ENCODE measurements at regions not wholly inside any gene's neighbourhood (a gene's known extent, or its start where the extent isn't known, plus 50 kb on each side); places are given as distances from the start of the nearest gene placed in this dataset.

DNA sequence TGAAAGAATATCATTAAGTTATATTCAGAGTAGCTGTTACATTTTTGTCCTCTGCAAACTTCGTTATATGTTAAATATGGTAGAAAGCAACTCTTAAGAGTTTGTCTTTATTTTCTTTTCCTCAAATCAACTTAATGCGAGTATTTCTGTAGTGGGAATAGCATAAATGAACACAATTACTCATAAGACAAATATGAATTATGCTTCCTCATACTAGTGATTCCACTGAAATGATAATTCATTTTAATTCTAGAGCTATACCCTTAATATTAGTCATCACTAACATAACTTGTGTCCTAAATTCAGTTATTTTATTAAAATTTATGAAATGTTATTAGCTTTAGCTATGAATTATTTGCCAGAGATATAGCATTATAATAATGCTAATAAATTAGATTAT, 820.6 kb upstream of the KCND2 start:
- no peak overlapping the region for H3K9ac ChIP-seq (ENCODE audit: control insufficient read depth, extremely low read depth, insufficient read depth, low read length)
- no peaks in the 10 kb centered on the region for H3K79me2 ChIP-seq (ENCODE audit: control insufficient read depth, insufficient read depth, low read length)
- no peaks in the 10 kb centered on the region for H3K27me3 ChIP-seq (ENCODE audit: control insufficient read depth, extremely low read depth, insufficient read depth, low read length)
- H3K27ac ChIP-seq (ENCODE audit: control insufficient read depth, insufficient read depth, low read length), result no peak overlapping the region
- no peak overlapping the region for H3K4me2 ChIP-seq (ENCODE audit: control insufficient read depth, extremely low read depth, insufficient read depth, low read depth, low read length)
- dilution Hi-C loops (cut with MboI; ENCODE audit: extremely low pct_ligation_motif_present, low sequenced_read_pairs), result no loop called here
- TF ChIP-seq, protein P1, sequence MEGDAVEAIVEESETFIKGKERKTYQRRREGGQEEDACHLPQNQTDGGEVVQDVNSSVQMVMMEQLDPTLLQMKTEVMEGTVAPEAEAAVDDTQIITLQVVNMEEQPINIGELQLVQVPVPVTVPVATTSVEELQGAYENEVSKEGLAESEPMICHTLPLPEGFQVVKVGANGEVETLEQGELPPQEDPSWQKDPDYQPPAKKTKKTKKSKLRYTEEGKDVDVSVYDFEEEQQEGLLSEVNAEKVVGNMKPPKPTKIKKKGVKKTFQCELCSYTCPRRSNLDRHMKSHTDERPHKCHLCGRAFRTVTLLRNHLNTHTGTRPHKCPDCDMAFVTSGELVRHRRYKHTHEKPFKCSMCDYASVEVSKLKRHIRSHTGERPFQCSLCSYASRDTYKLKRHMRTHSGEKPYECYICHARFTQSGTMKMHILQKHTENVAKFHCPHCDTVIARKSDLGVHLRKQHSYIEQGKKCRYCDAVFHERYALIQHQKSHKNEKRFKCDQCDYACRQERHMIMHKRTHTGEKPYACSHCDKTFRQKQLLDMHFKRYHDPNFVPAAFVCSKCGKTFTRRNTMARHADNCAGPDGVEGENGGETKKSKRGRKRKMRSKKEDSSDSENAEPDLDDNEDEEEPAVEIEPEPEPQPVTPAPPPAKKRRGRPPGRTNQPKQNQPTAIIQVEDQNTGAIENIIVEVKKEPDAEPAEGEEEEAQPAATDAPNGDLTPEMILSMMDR (optimal IDR thresholded peaks at IDR 0.05 in 1 of 3, IDR thresholded peaks at IDR 0.05 in 1 of 3, conservative IDR thresholded peaks at IDR 0.05 in 1 of 3; ENCODE audit: extremely low read depth in 1 of 3, insufficient read depth in 2 of 3, low read length in 3 of 3), result no peak
- TF ChIP-seq EZH2 (IDR thresholded peaks at IDR 0.05; ENCODE audit: low read length), result no peak
- no peak overlapping the region for H2AFZ ChIP-seq (ENCODE audit: control insufficient read depth, low read length)
- H4K20me1 ChIP-seq (ENCODE audit: control insufficient read depth, extremely low read depth, insufficient read depth, low read length), result no peaks in the 10 kb centered on the region
- no peaks in the 10 kb centered on the region for H3K4me1 ChIP-seq (ENCODE audit: control insufficient read depth, extremely low read depth, insufficient read depth, low read length)
- H3K36me3 ChIP-seq (ENCODE audit: control insufficient read depth in 2 of 2, extremely low read depth in 1 of 2, insufficient read depth in 2 of 2, low read length in 2 of 2), result no peaks in the 10 kb centered on the region
- DNase-seq (ENCODE audit: low read depth, low spot score), result no peak
- no peak for FAIRE-seq
- no peak overlapping the region for H3K4me3 ChIP-seq (ENCODE audit: control insufficient read depth in 2 of 3, extremely low read depth in 1 of 3, insufficient read depth in 2 of 3, low read depth in 1 of 3, low read length in 3 of 3)
- H3K9me3 ChIP-seq (ENCODE audit: control insufficient read depth, low read depth, low read length), result no peaks in the 10 kb centered on the region
- H3K9me1 ChIP-seq (ENCODE audit: control insufficient read depth, extremely low read depth, insufficient read depth, low read length), result no peaks in the 10 kb centered on the region

DNA sequence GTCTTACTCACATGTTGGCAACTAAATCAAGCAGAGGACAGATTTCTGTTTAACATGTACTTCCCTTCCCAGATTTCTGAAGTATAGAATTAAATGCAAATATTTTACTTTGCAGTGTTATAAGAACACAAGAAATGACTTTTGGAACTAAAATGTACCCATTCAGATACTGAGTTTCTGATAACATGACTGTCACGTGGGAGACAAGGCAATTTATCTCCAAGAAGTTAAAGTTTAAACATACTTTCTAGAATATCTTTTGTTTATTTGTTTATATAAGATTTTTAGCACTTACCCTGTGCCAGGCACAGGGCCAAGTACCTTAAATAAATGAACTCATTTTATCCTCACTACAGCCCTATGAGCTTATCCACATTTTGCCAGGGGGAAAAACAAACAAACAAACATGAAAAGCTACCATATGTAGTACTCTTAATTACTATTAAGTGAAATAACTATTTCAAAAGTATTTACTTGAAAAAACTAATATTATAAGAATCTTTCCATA, 807.1 kb upstream of the KCND2 start:
- TF ChIP-seq, protein P1 (optimal IDR thresholded peaks at IDR 0.05 in 1 of 3, IDR thresholded peaks at IDR 0.05 in 1 of 3, conservative IDR thresholded peaks at IDR 0.05 in 1 of 3; ENCODE audit: extremely low read depth in 1 of 3, insufficient read depth in 2 of 3, low read length in 3 of 3), result no peak
- Histone ChIP-seq H4K20me1 (ENCODE audit: control insufficient read depth, extremely low read depth, insufficient read depth, low read length) (no peaks in the 10 kb centered on the region), H3K79me2 (ENCODE audit: control insufficient read depth, insufficient read depth, low read length) (no peaks in the 10 kb centered on the region), H3K4me3 (ENCODE audit: control insufficient read depth in 2 of 3, extremely low read depth in 1 of 3, insufficient read depth in 2 of 3, low read depth in 1 of 3, low read length in 3 of 3) (no peak overlapping the region), H3K36me3 (ENCODE audit: control insufficient read depth in 2 of 2, extremely low read depth in 1 of 2, insufficient read depth in 2 of 2, low read length in 2 of 2) (no peaks in the 10 kb centered on the region), H3K4me2 (ENCODE audit: control insufficient read depth, extremely low read depth, insufficient read depth, low read depth, low read length) (no peak overlapping the region), H2AFZ (ENCODE audit: control insufficient read depth, low read length) (no peak overlapping the region), H3K4me1 (ENCODE audit: control insufficient read depth, extremely low read depth, insufficient read depth, low read length) (no peaks in the 10 kb centered on the region), H3K9me1 (ENCODE audit: control insufficient read depth, extremely low read depth, insufficient read depth, low read length) (no peaks in the 10 kb centered on the region), H3K9ac (ENCODE audit: control insufficient read depth, extremely low read depth, insufficient read depth, low read length) (no peak overlapping the region), H3K9me3 (ENCODE audit: control insufficient read depth, low read depth, low read length) (no peaks in the 10 kb centered on the region), H3K27me3 (ENCODE audit: control insufficient read depth, extremely low read depth, insufficient read depth, low read length) (no peaks in the 10 kb centered on the region), H3K27ac (ENCODE audit: control insufficient read depth, insufficient read depth, low read length) (no peak overlapping the region)
- dilution Hi-C loops (cut with MboI; ENCODE audit: extremely low pct_ligation_motif_present, low sequenced_read_pairs), result no loop called here
- no peak for FAIRE-seq
- no peak for DNase-seq (ENCODE audit: low read depth, low spot score)

All from keratinocyte (primary cell).